ENCODE measurements at regions not wholly inside any gene's neighbourhood (a gene's known extent, or its start where the extent isn't known, plus 50 kb on each side); places are given as distances from the start of the nearest gene placed in this dataset.
"Not testable (repeated sequence)": the region's sequence is repeated elsewhere in the genome, so short reads cannot be mapped to it uniquely, and the experiment has no call there.

- DNase-seq: no peak
These were observed 434.8 kb upstream of the NOX3 start for GRCh38 chr6:155890409-155890808.

DNA sequence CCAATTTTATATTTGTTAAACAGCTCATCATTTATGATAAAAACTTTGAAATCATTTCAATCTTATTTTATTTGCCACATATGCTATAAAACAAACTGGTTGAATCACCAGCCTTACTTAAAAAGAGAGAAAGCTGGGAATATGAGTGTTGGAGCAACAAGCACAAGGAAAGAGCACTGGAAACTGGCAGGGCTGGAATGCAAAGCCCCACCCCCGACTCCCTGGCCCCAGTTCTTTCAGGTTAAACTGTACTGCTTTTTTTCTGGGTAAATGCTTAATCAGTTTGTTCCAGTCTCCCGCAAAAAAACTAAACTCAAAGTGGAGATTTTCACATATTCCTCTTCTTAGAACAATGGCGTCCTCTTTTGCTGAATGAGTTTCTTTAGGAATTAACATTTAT is 433.8 kb upstream of the NOX3 start:
- no peak for DNase-seq

DNA sequence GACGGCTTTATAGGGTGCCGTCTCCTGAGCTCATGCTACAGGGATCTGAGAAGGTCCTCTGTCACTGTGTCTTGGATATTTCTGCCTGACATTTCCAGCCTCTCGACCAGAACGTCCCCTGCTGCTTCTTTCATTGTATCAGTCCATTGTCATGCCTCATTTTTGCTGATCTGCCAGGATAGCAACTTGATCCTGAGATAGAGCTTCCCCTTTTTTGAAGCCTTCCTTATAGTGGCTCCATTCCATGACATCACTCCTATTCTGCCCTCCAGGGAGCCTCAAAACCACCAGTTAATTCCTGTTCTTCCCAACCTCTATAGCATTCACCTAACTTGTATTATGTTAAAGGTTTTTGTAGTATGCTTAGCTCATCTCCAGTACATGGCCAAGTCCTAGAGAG is 431.8 kb upstream of the NOX3 start:
- DNase-seq: peak; percentile 11 to 15

GRCh38 chr6:155883741-155884140 is 428.1 kb upstream of the NOX3 start:
- DNase-seq: no peak

- no peak for DNase-seq
These were observed 427.7 kb upstream of the NOX3 start for GRCh38 chr6:155883334-155883731.

GRCh38 chr6:155882527-155883333 is 427.1 kb upstream of the NOX3 start:
- DNase-seq: no peak

DNA sequence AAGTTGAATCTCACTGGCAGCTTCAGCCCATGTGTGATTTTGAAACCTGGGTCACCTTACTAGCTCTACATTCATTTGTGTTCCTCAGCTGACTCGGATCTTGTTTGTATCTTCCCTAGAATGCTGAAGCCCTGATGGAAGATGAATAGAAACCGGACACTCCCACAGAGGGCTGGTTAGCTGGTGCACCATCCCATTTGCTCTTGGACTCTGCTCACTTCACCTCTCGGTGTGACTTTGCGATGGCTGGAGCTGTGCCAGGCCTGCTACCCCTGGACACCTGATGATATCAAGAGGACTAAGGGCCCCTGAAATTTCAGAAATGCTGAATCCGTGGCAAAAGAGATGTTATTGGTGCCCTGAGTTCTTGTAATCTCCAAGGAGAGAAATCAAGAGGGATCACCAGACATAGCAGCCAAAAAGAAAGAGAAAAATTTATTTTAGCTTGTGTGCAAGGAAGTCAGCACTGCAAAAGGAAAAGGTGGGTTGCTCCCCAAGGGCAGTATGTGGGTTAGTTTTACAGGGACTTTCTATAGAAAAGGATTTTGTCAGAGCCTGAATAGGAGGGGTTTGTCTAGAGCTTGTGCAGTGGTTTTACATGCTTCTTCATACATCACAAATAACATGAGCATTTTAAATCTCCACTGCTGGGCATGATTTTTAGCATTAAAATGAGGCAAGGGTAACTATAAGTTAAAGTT is 426.3 kb upstream of the NOX3 start:
- no peak for DNase-seq

DNA sequence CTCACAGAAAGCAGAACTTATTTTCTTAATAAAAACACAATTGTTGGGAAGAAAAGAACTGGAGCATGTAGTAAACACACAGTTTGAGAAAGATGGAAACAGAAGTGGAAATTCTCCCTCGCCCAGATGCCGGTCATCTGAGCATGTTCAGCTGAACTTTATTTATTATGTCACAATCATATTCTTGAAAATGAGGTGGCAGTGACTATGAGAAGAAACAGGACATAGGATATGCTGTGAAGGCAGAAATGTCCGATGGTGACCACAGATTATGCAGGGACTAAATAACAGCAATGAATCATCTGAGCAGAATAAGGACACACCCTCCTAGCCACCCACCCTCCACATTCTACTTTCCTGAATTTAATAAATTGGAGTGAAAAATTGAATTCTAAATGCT is 425.3 kb upstream of the NOX3 start:
- DNase-seq: peak; percentile 41 to 51

DNA sequence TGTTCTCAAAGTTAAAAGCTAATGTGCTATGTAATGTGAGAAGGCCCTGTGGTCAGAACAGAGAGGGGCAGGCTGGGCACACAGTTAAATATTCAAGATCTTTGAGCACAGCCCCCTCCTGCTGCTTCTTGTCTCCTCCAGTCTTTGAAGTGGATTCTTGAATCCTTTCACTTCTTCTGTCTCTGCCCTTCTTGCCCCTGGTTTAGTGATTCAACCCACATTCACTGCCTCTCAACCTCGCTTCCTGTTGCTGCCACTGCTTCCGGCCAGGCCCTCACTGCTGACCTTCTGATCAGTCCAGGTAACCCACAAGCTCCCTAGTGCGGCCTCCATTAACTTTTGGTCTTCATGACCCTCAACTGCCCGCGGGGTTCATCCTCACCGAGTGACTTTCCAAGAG is 417.3 kb upstream of the NOX3 start:
- no peak for DNase-seq

DNA sequence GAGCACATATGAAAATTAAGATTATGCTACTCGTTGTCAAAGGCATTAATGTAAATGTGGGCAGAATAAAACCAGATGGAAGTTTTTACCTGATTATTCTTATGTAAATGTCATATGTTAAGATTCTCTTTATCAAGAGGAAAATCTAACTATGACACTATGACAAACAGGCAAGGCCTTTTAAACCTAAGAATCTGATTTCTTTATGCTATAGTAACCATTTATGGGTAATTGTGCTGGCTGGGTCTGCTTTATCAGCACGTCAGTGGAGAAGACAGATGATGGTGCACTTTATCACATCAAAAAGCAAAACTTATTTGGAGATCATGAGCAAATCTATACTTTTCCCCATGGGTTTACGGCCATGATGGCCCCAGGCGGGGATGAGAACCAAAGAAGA is 412.0 kb upstream of the NOX3 start:
- no peak for DNase-seq

- DNase-seq: not testable (repeated sequence)
These were observed 411.2 kb upstream of the NOX3 start for GRCh38 chr6:155866676-155867390.

- no peak for DNase-seq
These were observed 406.2 kb upstream of the NOX3 start for GRCh38 chr6:155861821-155862220.

DNA sequence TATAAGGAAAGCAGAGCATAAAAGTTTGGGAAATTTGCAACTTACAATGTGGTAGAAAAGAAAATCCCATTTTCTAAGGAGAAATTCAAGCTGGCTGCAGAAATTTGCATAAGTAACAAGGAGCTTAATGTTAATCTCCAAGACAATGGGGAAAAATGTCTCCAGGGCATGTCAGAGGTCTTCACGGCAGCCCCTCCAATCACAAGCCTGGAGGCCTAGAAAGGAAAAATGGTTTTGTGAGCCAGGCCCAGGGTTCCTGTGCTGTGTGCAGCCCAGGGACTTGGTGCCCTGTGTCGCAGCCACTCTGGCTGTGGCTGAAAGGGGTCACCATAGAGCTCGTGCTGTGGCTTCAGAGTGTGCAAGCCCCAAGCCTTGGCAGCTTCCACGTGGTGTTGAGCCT is 403.3 kb upstream of the NOX3 start:
- not testable (repeated sequence) for DNase-seq

GRCh38 chr6:155854787-155855186 is 399.1 kb upstream of the NOX3 start:
- DNase-seq: no peak

DNA sequence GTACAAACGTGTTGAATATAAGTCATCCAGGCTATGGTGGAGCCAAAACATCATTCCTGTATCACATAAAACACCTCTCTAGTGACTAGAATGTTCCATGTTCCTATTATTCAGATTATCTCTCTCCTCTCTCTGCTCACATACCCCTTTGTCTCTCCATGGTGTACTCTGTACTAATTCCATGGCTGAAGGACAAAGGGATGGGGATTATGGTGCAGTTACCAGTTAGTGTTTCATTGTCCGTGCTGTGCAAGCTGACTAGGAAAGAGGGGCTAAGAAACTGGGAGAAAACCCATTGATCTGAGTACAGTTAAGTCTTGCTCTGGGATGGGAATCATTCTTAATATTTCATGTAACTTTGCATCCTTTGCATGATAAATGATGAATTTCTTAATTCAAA is 397.4 kb upstream of the NOX3 start:
- DNase-seq: no peak

- peak; percentile 23 to 39 for DNase-seq
These were observed 394.8 kb upstream of the NOX3 start for GRCh38 chr6:155850408-155850841.

- DNase-seq: peak in 1 of 2 donors; percentile 3
These were observed 392.1 kb upstream of the NOX3 start for GRCh38 chr6:155847711-155848110.

GRCh38 chr6:155837474-155837873 is 381.8 kb upstream of the NOX3 start:
- no peak for DNase-seq

GRCh38 chr6:155832596-155832995 is 377.0 kb upstream of the NOX3 start:
- no peak for DNase-seq

- no peak for DNase-seq
These were observed 374.9 kb upstream of the NOX3 start for GRCh38 chr6:155830531-155830930.

GRCh38 chr6:155829646-155830045 is 374.0 kb upstream of the NOX3 start:
- no peak for DNase-seq

GRCh38 chr6:155828989-155829388 is 373.4 kb upstream of the NOX3 start:
- DNase-seq: no peak

DNA sequence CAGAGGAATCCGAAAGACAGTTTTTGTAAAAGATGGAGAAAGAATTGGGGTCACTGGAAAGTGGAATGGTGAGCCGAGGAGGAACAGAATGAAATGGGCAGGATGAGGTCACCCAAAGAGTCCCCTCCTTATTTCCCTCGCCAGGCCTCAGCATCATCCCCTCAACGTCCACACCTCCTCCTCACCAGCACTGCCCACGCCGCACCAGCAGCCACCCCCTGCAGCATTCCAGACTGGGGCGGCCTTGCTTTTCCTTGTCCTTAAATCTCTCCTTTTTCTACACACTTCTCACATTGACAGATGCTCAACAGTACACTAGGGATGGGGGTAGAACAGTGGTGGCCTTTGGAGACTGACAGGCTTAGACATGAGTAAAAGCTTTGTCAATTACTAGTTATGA is 363.1 kb upstream of the NOX3 start:
- DNase-seq: no peak

GRCh38 chr6:155813548-155813947 is 357.9 kb upstream of the NOX3 start:
- DNase-seq: no peak

Data from inflammatory macrophage (primary cell).